Testis (tissue), 2 donors: ENCODE measurements at regions not wholly inside any gene's neighbourhood (a gene's known extent, or its start where the extent isn't known, plus 50 kb on each side); places are given as distances from the start of the nearest gene placed in this dataset.

Experiments used
- POLR2A ChIP-seq: fragments of 450-650 bp; IDR thresholded peaks from one replicate; pipeline ENCODE4 v1.6.1; 2017; ENCODE audit warnings: antibody characterized with exemption, mild to moderate bottlenecking, moderate library complexity
- TF ChIP-seq, protein P1 (sequence below), 3 experiments: fragments of 450-650 bp in 2 of 3; fragments of 200-600 bp in 1 of 3; sonication (generic) in 1 of 3; IDR thresholded peaks; one replicate each; pipeline ENCODE4 v1.5.1; 2016 to 2019; ENCODE audit warnings: antibody characterized with exemption in 3 of 3, mild to moderate bottlenecking in 2 of 3, moderate library complexity in 1 of 3

DNA sequence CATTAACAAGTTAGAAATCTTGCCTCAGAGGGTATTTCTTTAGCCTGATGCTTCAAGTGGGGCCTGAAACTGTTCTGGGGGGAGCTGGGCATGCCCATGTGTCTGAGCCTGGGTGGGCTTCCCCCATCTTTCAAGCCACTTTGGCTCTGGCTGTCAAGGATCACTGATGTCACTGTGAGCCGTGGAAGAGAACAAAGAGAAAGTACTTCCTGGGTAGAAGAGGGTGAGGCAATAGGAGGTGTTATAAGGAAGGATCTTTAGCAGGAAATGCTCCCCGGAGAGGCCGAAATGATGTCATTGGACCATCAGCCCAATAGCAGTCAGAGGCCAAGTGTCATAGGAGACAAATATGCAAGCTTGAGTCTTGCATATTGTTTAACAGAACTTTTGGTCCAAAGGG, 228.4 kb upstream of the MEX3C start:
- TF ChIP-seq POLR2A, result no peak
- TF ChIP-seq, protein P1, sequence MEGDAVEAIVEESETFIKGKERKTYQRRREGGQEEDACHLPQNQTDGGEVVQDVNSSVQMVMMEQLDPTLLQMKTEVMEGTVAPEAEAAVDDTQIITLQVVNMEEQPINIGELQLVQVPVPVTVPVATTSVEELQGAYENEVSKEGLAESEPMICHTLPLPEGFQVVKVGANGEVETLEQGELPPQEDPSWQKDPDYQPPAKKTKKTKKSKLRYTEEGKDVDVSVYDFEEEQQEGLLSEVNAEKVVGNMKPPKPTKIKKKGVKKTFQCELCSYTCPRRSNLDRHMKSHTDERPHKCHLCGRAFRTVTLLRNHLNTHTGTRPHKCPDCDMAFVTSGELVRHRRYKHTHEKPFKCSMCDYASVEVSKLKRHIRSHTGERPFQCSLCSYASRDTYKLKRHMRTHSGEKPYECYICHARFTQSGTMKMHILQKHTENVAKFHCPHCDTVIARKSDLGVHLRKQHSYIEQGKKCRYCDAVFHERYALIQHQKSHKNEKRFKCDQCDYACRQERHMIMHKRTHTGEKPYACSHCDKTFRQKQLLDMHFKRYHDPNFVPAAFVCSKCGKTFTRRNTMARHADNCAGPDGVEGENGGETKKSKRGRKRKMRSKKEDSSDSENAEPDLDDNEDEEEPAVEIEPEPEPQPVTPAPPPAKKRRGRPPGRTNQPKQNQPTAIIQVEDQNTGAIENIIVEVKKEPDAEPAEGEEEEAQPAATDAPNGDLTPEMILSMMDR (IDR thresholded peaks at IDR 0.05), result no peak
